MM.1S (cell line): ENCODE measurements at regions not wholly inside any gene's neighbourhood (a gene's known extent, or its start where the extent isn't known, plus 50 kb on each side); places are given as distances from the start of the nearest gene placed in this dataset.

Experiments
- CTCF ChIP-seq: fragments of 300-600 bp; sonication (generic); IDR thresholded peaks from 2 replicates; pipeline ENCODE4 v1.5.1; 2016; ENCODE audit warnings: antibody characterized with exemption, low read length, mixed read lengths
- EZH2 ChIP-seq: fragments of 300-600 bp; sonication (generic); optimal IDR thresholded peaks from 2 replicates; pipeline ENCODE3; 2017; ENCODE audit warnings: low read depth, mild to moderate bottlenecking, antibody characterized with exemption, low read length, mixed read lengths
- EZH2phosphoT487 ChIP-seq: fragments of 300-600 bp; sonication (generic); IDR thresholded peaks from 2 replicates; pipeline ENCODE4 v1.6.1; 2018; ENCODE audit warnings: antibody characterized with exemption, low read length

- TF ChIP-seq CTCF: no peak
- no peak for TF ChIP-seq EZH2
- no peak for TF ChIP-seq EZH2phosphoT487
Measured at GRCh38 chr5:175045820-175046219, 321.4 kb downstream of the MSX2 start.
